Psoas muscle (tissue), 7 donors: ENCODE measurements at regions not wholly inside any gene's neighbourhood (a gene's known extent, or its start where the extent isn't known, plus 50 kb on each side); places are given as distances from the start of the nearest gene placed in this dataset.

Source experiments
- ATAC-seq, 4 donors: fragments of 200-7000 bp; cut with Tn5 transposase; one replicate each; pipeline ENCODE4 v1.9.1; 2020; ENCODE audit warnings: moderate library complexity in 3 of 4, mild to moderate bottlenecking in 2 of 4
- DNase-seq, 2 donors: peaks; one replicate each; pipeline ENCODE4 v3.0.0-alpha.2; 2020
- H3K27ac ChIP-seq: fragments of 200-600 bp; one replicate; pipeline ENCODE4 v1.8.0; 2022
- H3K27me3 ChIP-seq, 3 donors: fragments of 200-600 bp in 1 of 3; one replicate each; pipeline versions ENCODE4 v1.6.1 to v1.8.0; 2013 to 2022; ENCODE audit warnings: low read length in 2 of 3, mild to moderate bottlenecking in 2 of 3, moderate library complexity in 1 of 3; ENCODE audit not compliant: insufficient read depth in 3 of 3
- H3K36me3 ChIP-seq, 2 donors: fragments of 200-600 bp in 1 of 2; one replicate each; pipeline versions ENCODE4 v1.6.1 to v1.8.0; 2013 to 2022; ENCODE audit warnings: low read depth in 1 of 2, mild to moderate bottlenecking in 1 of 2, moderate library complexity in 1 of 2; ENCODE audit not compliant: insufficient read depth in 1 of 2
- H3K4me1 ChIP-seq: fragments of 200-600 bp; one replicate; pipeline ENCODE4 v1.8.0; 2022
- H3K4me3 ChIP-seq: fragments of 200-600 bp; one replicate; pipeline ENCODE4 v1.8.0; 2022; ENCODE audit warnings: mild to moderate bottlenecking
- H3K9me3 ChIP-seq: fragments of 200-600 bp; one replicate; pipeline ENCODE4 v1.8.0; 2022
- WGBS, 3 donors: extraction: QIAGEN DNeasy Blood & Tissue Kit; methylation state at CpG; one replicate each; pipeline versions ENCODE4 v1.1.6 to v1.1.7; 2013; 5-methylcytosine and 5-hydroxymethylcytosine counted together
- intact Hi-C, 2 donors: fragments of 100-400 bp; cut with DNase I; formaldehyde crosslinking; loops; one replicate each; pipeline versions ENCODE4 v1.11.0 to v1.14.2; 2022
- TF ChIP-seq, protein P1 (sequence below): fragments of 200-600 bp; IDR thresholded peaks from one replicate; pipeline ENCODE4 v1.8.0; 2022; ENCODE audit warnings: antibody characterized with exemption
- donor health status: healthy with polysubstance abuse.
- donor health status: DM: no; HTN: no; CAD: no; lungs with moderate emphysema.
- donor health status: Bipolar disorder and iron deficiency.
- donor health status: healthy.
- donor health status: DM: yes; HTN: yes; CAD: no.
- donor health status: DM: no; HTN: no; CAD: no.
- donor health status: DM: yes; HTN: yes; CAD: no.

DNA sequence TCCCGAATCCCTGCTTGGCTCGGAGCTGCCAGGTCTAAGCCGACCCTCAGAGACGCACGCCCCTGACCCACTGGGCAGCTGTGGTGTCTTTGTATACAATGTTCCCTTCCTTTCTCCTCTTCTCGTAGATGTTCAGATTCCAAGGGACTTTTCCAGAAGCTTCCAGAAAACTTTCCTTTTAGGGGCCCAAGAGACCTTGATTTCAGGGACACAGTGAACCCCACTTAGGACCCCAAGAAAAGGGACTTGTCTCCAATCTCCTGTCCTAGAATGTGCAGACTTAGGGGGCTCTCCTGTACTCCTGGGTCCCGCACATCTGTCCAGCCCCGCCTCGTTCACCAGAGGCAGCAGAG is 103.5 kb downstream of the EDN3 start:
- no peaks in the 10 kb centered on the region for H3K36me3 ChIP-seq
- no peak overlapping the region for H3K27ac ChIP-seq
- ATAC-seq (no peak), DNase-seq (no peak)
- peaks cover 0 to 82% (median 24%) of the 10 kb centered on the region in 3 donors for H3K27me3 ChIP-seq
- 12 to 26% (median 16%) methylated on average over 9 of the region's 9 CpGs for WGBS, 3 donors
- intact Hi-C loops: loop anchor here (10.0 kb wide), 2 partner anchors 319 to 539 kb away; no protein-coding TSS in a partner anchor
- peak overlapping the region; percentile 15 for H3K4me3 ChIP-seq
- TF ChIP-seq, protein P1, sequence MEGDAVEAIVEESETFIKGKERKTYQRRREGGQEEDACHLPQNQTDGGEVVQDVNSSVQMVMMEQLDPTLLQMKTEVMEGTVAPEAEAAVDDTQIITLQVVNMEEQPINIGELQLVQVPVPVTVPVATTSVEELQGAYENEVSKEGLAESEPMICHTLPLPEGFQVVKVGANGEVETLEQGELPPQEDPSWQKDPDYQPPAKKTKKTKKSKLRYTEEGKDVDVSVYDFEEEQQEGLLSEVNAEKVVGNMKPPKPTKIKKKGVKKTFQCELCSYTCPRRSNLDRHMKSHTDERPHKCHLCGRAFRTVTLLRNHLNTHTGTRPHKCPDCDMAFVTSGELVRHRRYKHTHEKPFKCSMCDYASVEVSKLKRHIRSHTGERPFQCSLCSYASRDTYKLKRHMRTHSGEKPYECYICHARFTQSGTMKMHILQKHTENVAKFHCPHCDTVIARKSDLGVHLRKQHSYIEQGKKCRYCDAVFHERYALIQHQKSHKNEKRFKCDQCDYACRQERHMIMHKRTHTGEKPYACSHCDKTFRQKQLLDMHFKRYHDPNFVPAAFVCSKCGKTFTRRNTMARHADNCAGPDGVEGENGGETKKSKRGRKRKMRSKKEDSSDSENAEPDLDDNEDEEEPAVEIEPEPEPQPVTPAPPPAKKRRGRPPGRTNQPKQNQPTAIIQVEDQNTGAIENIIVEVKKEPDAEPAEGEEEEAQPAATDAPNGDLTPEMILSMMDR: no peak
- no peaks in the 10 kb centered on the region for H3K4me1 ChIP-seq
- H3K9me3 ChIP-seq: no peaks in the 10 kb centered on the region

GRCh38 chr20:59404749-59405148 is 104.3 kb downstream of the EDN3 start:
- intact Hi-C loops: loop anchor here (5.0 to 10.0 kb wide), 3 partner anchors 320 to 540 kb away; no protein-coding TSS in a partner anchor
- Histone ChIP-seq H3K4me1 (no peaks in the 10 kb centered on the region), H3K4me3 (no peak overlapping the region), H3K36me3 (no peaks in the 10 kb centered on the region), H3K9me3 (no peaks in the 10 kb centered on the region), H3K27me3 (peaks cover 0 to 78% (median 18%) of the 10 kb centered on the region in 3 donors), H3K27ac (no peak overlapping the region)
- no peak for DNase-seq
- no peak for ATAC-seq
- 44 to 50% (median 47%) methylated on average over 12 of the region's 12 CpGs for WGBS, 3 donors
- TF ChIP-seq, protein P1: no peak

DNA sequence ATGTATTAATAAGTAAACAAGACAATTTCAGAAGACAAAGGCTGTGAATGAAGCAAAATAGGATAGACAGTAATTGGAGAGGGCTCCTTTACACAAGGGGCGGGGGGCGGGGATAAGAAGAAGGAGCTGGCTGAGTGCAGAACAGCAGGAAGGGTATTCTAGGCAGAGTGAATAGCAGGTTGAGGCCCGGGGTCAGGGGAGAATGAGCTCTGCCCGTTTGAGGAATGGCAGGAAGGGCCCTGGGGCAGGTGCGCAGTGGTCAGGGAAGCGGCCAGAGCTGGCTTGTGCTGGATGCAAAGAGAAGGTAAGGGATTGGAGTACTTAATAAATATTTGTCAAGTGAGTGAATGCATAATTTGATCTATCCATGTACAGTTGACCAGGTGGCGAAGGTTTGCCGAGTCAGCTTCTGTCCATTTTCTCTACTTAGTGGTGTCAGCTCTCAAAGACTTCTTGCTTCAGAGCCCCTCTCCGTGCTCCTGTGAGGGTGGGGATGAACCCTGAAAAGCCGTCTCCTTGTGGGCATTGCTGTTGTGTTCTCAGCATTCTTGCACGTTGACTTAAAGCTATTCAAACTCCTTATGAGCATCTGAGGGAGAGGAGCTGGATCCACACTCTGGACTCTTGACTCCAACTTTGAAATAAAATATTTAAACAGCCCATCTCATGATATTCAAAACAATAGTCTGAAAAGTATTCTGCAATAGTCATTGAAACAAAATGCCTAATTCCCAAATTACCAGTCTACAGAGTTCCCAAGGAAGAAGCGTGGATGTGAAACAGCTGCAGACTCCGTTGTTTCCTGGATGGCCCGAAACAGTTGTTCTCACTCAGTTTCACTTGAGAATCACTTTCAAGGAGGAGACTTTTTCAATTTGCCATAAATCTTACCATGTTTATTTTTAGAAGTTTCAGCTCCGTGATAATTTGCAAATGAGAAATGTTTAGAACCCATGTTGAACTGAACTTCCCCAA is 105.1 kb downstream of the EDN3 start:
- Histone ChIP-seq H3K27ac (no peak overlapping the region), H3K4me1 (no peaks in the 10 kb centered on the region), H3K9me3 (no peaks in the 10 kb centered on the region), H3K27me3 (peaks cover 0 to 74% (median 14%) of the 10 kb centered on the region in 3 donors), H3K36me3 (no peaks in the 10 kb centered on the region), H3K4me3 (no peak overlapping the region)
- ATAC-seq (no peak), DNase-seq (no peak)
- intact Hi-C loops: loop anchor here (5.0 to 10.0 kb wide), 3 partner anchors 321 to 541 kb away; no protein-coding TSS in a partner anchor
- WGBS, 3 donors: 39 to 46% (median 44%) methylated on average over 15 of the region's 15 CpGs
- TF ChIP-seq, protein P1: no peak

DNA sequence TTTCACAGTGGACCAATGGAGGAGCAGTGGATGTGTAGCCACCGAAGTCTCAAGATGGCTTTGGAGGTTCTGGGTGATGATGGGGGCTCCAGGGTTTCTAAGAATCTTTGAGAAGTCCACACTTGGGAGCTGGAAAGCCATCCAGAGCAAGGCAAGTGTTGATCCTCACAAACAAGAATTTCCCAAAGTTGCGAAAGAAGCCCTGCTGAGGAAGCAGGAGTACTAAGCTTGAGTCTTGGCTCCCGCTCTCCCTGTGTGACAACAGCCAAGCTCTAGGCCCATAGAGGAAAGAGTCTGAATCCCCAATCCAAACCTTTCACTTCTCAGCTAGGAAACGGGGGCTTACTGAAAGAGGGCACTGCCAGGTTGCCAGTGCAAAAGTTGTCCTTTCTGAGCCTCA is 106.0 kb downstream of the EDN3 start:
- H3K27me3 ChIP-seq: peaks cover 0 to 68% (median 17%) of the 10 kb centered on the region in 3 donors
- WGBS, 3 donors: 74 to 87% (median 78%) methylated on average over 4 of the region's 4 CpGs
- no peaks in the 10 kb centered on the region for H3K36me3 ChIP-seq
- no peaks in the 10 kb centered on the region for H3K4me1 ChIP-seq
- ATAC-seq (peak in 1 of 4 donors; percentile 57), DNase-seq (no peak)
- no peak overlapping the region for H3K4me3 ChIP-seq
- H3K27ac ChIP-seq: no peak overlapping the region
- intact Hi-C loops: loop anchor here (5.0 to 10.0 kb wide), 3 partner anchors 322 to 542 kb away; no protein-coding TSS in a partner anchor
- no peaks in the 10 kb centered on the region for H3K9me3 ChIP-seq
- TF ChIP-seq, protein P1: no peak
